ENCODE measurements at regions not wholly inside any gene's neighbourhood (a gene's known extent, or its start where the extent isn't known, plus 50 kb on each side); places are given as distances from the start of the nearest gene placed in this dataset.

DNA sequence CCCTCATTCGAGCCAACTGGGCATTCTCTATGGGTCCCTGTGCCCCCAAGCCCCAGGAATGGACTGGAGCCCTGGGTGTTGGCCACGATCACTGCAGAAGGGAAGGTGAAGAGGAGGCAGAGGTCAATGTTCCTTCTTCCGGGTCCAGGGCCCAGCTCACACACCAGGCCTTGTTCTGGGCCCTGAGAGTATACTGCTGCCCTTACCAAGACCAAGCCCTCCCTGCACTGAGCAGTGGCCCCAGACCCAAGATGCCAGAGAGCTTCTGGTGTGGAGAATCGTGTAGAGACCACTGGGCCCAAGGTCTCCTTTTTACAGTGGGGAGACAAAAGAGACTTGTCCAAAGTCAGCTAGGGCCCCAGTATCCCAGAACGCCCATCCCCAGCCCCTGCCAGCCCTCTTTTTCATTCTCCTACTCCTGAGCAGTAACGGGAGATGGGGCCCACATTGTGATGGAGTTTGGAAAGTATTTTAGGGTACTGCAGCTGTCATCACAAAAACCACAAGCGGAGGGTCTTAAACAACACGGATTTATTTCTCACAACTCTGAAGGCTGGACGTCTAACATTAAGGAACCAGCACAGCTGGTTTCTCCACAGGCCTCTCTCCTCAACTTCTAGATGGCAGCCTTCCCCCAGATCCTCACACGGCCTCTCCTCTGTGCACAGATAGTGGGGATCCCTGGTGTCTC lies 79.4 kb downstream of the PDGFA start:
- ATAC-seq, result no peak

DNA sequence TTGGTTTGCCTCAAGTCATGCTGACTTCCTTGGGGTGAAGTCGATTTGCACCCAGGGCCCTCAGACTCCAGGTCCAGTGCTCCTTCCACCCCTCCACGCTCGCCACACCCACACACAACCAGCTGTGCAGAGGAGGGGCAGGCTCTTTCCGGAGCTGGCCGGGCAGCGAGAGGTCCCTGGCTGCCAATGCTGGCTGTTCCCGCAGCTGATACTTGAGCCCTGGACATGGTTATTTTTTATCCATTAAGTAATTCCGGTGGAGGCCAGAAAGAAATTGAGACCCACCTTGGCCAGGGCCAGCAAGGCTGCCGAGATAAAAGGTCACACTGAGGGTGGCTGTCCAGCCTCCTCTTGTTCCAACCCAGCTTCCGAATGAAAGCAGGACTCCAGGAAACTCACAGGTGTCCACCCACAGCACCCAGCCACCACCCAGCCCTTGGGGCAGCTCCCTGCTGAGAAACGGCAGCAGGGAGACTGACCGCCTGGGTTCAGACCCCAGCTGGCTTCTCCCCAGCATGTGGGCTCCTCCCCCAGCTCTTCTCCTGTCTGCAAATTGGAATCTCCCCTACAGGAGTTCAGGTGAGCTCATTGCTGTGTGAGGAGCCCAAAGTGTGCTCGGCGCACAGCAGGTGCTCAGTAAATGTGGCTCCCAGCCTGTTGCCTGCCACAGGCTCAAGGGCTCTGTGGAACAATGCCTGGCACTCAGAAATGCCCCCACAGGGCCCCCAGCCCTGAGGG lies 77.8 kb downstream of the PDGFA start:
- ATAC-seq (no peak), DNase-seq (no peak)

More for the DNA sequence above, 79.4 kb downstream of the PDGFA start:
- DNase-seq, result no peak

DNA sequence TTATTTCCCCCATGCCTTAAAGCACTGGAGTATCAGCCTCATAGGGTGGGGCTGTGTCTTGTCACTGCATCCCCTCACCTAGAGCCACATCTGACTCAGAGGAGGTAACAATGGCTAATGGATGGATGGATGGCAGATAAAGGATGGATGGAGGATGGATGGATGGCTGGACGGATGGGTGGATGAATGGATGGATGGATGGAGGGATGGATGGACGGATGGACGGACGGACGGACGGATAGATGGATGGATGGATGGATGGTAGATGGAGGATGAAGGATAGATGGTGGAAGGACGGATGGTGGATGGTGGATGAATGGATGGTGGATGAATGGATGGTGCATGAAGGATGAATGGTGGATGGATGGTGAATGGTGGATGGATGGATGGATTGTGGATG lies 77.2 kb downstream of the PDGFA start:
- DNase-seq (no peak), ATAC-seq (no peak)

DNA sequence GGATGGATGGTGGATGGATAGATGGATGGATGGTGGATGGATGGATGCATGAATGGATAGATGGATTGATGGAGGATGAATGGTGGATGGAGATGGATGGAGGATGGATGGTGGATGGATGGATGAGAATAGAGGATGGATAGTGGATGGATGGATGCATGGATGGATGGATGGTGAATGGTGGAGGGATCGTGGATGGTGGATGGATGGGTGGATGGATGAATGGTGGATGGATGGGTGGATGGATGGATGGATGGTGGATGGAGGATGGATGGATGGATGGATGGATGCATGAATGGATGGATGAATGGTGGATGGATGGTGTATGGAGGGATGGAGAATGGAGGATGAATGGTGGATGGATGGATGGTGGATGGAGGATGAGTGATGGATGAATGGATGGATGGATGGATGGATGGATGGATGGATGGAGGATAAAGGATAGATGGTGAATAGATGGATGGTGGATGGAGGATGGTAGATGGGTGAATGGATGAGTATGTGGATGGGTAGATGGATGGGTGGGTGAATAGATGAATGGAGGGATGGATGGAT lies 76.3 kb downstream of the PDGFA start:
- no peak for ATAC-seq
- DNase-seq, result no peak

DNA sequence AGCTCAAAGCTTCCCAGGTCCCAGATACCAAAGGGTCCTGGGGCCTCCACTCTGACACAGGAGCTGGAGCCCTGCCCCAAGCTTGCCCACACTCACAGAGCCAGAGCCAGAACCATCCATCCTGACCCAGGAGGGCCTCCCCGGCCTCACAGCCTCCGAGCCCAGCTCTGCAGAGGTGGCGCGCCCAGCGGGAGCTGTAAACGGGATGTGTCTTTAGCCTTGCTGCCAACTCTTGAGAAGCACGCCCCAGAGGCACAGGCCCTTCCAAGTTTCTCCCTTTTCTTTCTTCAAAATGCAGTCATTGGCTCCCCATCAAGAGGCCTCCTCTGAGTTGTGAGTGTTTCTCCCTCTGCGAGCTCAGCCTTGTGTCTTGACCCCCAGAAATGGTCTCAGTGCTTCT lies 75.0 kb downstream of the PDGFA start:
- no peak for ATAC-seq
- no peak for DNase-seq

DNA sequence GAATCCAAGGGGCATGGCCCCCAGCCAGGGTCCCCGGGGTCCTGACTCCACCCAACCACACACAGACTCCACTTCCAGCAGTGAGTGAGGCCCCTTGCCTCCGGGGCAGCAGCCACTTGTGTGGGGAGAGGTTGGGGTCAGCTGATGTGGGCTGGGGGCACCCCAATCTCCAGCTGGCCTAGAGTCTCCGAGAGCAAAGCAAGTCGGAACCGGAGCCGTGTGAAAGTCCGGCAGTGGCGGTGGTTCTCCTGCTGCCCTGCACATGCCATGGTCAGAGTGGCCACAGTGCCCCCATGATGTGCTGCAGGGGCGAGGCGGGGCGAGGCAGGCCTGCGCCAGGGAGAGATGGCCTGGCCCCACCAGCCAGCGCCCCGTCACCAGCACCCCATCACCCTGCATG lies 74.6 kb downstream of the PDGFA start:
- ATAC-seq (no peak), DNase-seq (no peak)

DNA sequence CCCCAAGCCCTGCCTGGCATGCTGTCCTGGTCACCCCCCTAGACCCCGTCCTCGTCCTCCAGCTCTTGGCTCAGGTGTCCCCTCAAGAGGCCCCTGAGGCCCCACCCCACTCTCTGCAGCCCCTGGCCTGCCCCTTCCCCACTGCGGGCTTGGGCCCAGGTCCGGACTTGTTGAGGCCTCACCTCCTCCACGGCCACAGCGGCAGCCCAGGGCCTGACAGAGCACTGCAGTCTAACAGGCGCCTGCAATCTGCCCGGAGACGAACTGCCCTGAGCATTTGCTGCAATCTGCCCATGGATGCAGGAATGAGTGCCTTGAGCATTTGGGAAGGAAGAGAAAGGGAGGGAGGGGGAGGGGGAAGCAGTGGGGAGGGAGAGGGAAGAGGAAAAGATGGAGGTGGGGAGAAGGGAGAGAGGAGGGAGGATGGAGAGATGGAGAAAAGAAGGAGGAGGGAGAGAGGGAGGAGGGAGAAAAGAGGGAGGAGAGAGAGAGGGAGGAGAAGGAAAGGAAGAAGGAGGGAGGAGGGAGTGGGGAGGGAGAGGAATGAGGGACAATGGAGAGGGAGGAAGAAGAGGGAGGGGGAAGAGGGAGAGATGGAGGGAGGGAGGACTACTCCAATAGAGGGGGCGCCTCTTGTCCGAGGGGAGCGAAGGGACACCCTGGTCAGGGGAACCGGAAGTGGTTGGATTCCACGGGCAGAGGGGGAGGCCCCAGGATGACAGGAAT lies 73.9 kb downstream of the PDGFA start:
- ATAC-seq (no peak), DNase-seq (no peak)

DNA sequence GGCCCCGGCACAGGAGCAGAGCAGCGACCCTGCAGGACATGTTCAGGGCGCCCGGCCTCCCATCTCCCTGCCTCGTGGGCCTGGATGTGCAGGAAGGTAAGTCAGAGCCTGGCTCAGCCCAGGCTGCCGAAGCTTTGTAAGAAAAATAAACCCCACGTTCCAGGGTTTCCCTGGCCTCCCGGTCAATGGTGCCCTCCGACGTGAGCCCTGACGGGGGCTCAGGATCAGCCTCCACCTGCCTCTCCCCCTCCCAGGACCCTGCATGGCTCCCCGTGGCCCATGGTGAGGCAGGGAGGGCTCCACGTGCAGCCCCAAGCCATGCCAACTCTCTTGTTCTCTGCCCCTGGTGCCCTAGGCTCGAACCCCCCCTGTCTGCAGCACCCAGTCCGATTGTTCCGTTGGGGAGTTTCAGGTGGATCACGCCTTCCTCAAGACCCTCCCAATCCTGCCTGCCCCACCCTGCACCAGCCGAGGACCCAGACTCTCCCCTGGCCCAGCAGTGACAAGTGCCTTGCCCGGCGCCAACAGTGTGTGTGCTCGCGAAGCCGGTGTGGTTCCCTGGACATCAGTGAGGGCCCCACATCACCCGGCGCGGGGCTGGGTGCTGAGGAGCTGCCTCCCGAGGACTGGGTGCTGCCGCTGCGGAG lies 73.2 kb downstream of the PDGFA start:
- DNase-seq (no peak), ATAC-seq (no peak)

Measured in stimulated activated naive CD8-positive, alpha-beta T cell treated with anti-CD3 and anti-CD28 coated beads, Interleukin-15, Interleukin-2, amounts not matched to agents 100 U/mL and 50 U/mL, for 24 hours (primary cell).